ENCODE measurements at regions not wholly inside any gene's neighbourhood (a gene's known extent, or its start where the extent isn't known, plus 50 kb on each side); places are given as distances from the start of the nearest gene placed in this dataset.

GRCh38 chr6:16914184-16914583, 152.9 kb upstream of the ATXN1 start:
- no peak for TF ChIP-seq CTCF (IDR thresholded peaks at IDR 0.05 in 8 of 11, conservative IDR thresholded peaks at IDR 0.05 in 3 of 11)
- TF ChIP-seq POLR2A (IDR thresholded peaks at IDR 0.05) = no peak
